Endodermal cell (in vitro differentiated cells): ENCODE measurements at regions not wholly inside any gene's neighbourhood (a gene's known extent, or its start where the extent isn't known, plus 50 kb on each side); places are given as distances from the start of the nearest gene placed in this dataset.

Source experiments
- DNase-seq: peaks from one replicate; pipeline ENCODE4 v3.0.0-alpha.2; 2017
- H3K27ac ChIP-seq: 2 replicates; pipeline ENCODE4 v1.5.1; 2013; ENCODE audit warnings: mild to moderate bottlenecking, low read depth, low read length, moderate library complexity
- H3K27me3 ChIP-seq: 2 replicates; pipeline ENCODE4 v1.6.1; 2013; ENCODE audit warnings: mild to moderate bottlenecking, low read length, moderate library complexity; ENCODE audit not compliant: insufficient read depth, control insufficient read depth, poor library complexity, severe bottlenecking
- H3K36me3 ChIP-seq: 2 replicates; pipeline ENCODE4 v1.7.0; 2013; ENCODE audit warnings: mild to moderate bottlenecking, low read length, moderate library complexity; ENCODE audit not compliant: control insufficient read depth, insufficient read depth
- H3K4me1 ChIP-seq: one replicate; pipeline ENCODE4 v1.7.0; 2013; ENCODE audit warnings: low read length; ENCODE audit not compliant: control insufficient read depth, insufficient read depth
- H3K4me3 ChIP-seq: 2 replicates; pipeline ENCODE4 v1.5.1; 2013; ENCODE audit warnings: mild to moderate bottlenecking, low read length, moderate library complexity
- H3K9ac ChIP-seq: 2 replicates; pipeline ENCODE4 v1.6.1; 2013; ENCODE audit warnings: mild to moderate bottlenecking, low read length, moderate library complexity; ENCODE audit not compliant: poor library complexity, severe bottlenecking; ENCODE audit errors: extremely low read depth
- H3K9me3 ChIP-seq: 2 replicates; pipeline ENCODE4 v1.6.1; 2013; ENCODE audit warnings: mild to moderate bottlenecking, low read length, moderate library complexity; ENCODE audit not compliant: control insufficient read depth
- H3K27ac Mint-ChIP-seq: 2 replicates; pipeline ENCODE4 v1.8.0; 2020; ENCODE audit warnings: mixed read lengths
- H3K27me3 Mint-ChIP-seq: 2 replicates; pipeline ENCODE4 v1.8.0; 2021; ENCODE audit warnings: mild to moderate bottlenecking, mixed read lengths; ENCODE audit not compliant: insufficient read depth
- H3K36me3 Mint-ChIP-seq: 2 replicates; pipeline ENCODE4 v1.8.0; 2020; ENCODE audit warnings: low read depth, mixed read lengths
- H3K4me1 Mint-ChIP-seq: 2 replicates; pipeline ENCODE4 v1.8.0; 2020; ENCODE audit warnings: mixed read lengths
- H3K4me3 Mint-ChIP-seq: 2 replicates; pipeline ENCODE4 v1.8.0; 2020; ENCODE audit warnings: mild to moderate bottlenecking, moderate library complexity, mixed read lengths
- H3K9me3 Mint-ChIP-seq: 2 replicates; pipeline ENCODE4 v1.8.0; 2020; ENCODE audit warnings: mild to moderate bottlenecking, mixed read lengths
- WGBS, 2 experiments: methylation state at CpG; one replicate each; pipeline versions ENCODE4 v1.1.5 to v1.1.7; 2013; ENCODE audit warnings: missing lambda C conversion rate in 2 of 2, mixed read lengths in 1 of 2; ENCODE audit not compliant: insufficient coverage in 1 of 2, insufficient read length in 1 of 2; 5-methylcytosine and 5-hydroxymethylcytosine counted together
- TF ChIP-seq, protein P1 (sequence below): fragments of 200-600 bp; sonication (generic); conservative IDR thresholded peaks from 2 replicates; pipeline ENCODE4 v1.5.0; 2021; ENCODE audit warnings: antibody characterized with exemption, mild to moderate bottlenecking

GRCh38 chr7:94245500-94245899, 149.2 kb upstream of the COL1A2 start:
- WGBS, 2 experiments = 93 to 100% methylated on average over 2 to 4 of the region's 4 CpGs
- no peak for DNase-seq
- Mint-ChIP-seq H3K27ac (no peak overlapping the region), H3K9me3 (no peaks in the 10 kb centered on the region), H3K4me1 (peaks cover 27% of the 10 kb centered on the region), H3K36me3 (no peaks in the 10 kb centered on the region), H3K27me3 (peaks cover 50% of the 10 kb centered on the region), H3K4me3 (no peak overlapping the region)
- TF ChIP-seq, protein P1, sequence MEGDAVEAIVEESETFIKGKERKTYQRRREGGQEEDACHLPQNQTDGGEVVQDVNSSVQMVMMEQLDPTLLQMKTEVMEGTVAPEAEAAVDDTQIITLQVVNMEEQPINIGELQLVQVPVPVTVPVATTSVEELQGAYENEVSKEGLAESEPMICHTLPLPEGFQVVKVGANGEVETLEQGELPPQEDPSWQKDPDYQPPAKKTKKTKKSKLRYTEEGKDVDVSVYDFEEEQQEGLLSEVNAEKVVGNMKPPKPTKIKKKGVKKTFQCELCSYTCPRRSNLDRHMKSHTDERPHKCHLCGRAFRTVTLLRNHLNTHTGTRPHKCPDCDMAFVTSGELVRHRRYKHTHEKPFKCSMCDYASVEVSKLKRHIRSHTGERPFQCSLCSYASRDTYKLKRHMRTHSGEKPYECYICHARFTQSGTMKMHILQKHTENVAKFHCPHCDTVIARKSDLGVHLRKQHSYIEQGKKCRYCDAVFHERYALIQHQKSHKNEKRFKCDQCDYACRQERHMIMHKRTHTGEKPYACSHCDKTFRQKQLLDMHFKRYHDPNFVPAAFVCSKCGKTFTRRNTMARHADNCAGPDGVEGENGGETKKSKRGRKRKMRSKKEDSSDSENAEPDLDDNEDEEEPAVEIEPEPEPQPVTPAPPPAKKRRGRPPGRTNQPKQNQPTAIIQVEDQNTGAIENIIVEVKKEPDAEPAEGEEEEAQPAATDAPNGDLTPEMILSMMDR = no peak
- Histone ChIP-seq H3K27ac (no peak overlapping the region), H3K9ac (no peak overlapping the region), H3K27me3 (peaks cover 37% of the 10 kb centered on the region), H3K36me3 (no peaks in the 10 kb centered on the region), H3K4me1 (peaks cover 8% of the 10 kb centered on the region), H3K4me3 (no peak overlapping the region), H3K9me3 (no peaks in the 10 kb centered on the region)

DNA sequence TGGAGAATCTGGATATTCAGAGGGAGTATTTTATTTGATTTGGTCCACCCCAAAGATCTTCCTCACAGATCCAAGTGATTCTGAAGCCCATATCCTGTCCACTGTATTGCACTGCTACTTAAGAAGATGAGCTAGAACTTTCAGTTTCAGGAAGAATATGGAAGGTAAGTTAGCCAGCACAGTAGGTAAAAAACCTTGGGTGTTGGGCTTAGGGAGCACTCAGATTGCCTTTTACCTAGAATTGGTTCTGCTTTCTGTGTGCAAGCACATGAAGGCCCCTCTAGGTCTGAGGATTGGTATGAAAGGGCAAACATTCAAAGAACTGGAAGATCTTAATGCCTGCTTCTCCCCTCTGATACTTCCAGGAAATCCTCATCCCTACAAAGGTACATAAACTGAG, 146.7 kb upstream of the COL1A2 start:
- TF ChIP-seq, protein P1 = no peak
- H3K9me3 Mint-ChIP-seq = no peaks in the 10 kb centered on the region

DNA sequence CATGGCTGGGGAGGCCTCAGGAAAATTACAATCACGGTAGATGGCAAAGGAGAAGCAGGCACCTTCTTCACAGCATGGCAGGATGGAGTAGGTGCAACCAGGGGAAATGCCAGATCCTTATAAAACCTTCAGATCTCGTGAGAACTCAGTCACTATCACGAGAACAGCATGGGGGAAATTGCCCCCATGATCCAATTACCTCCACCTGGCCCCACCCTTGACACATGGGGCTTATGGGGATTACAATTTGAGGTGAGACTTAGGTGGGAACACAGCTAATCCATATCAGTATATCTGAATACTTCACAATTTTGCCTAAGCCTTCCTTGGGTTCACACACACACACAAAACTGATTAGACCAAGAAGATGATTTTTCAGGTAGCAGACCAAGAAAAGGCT, 145.1 kb upstream of the COL1A2 start:
- peak; percentile 48 for DNase-seq
- Histone ChIP-seq H3K9me3 (peaks cover under 1% of the 10 kb centered on the region), H3K9ac (no peak overlapping the region), H3K36me3 (no peaks in the 10 kb centered on the region), H3K27ac (no peak overlapping the region), H3K4me3 (no peak overlapping the region), H3K27me3 (peaks cover 71% of the 10 kb centered on the region), H3K4me1 (no peaks in the 10 kb centered on the region)
- no peaks in the 10 kb centered on the region for H3K9me3 Mint-ChIP-seq
- H3K4me3 Mint-ChIP-seq = no peak overlapping the region
- no peaks in the 10 kb centered on the region for H3K36me3 Mint-ChIP-seq
- peaks cover 16% of the 10 kb centered on the region for H3K4me1 Mint-ChIP-seq
- WGBS, 2 experiments = 62 to 67% methylated on average over 2 to 3 of the region's 3 CpGs
- TF ChIP-seq, protein P1 = no peak
- no peak overlapping the region for H3K27ac Mint-ChIP-seq
- peaks cover 78% of the 10 kb centered on the region for H3K27me3 Mint-ChIP-seq

More for the DNA sequence above, 146.7 kb upstream of the COL1A2 start:
- DNase-seq = no peak
- no peak overlapping the region for H3K4me3 ChIP-seq
- no peak overlapping the region for H3K9ac ChIP-seq
- no peaks in the 10 kb centered on the region for H3K9me3 ChIP-seq
- no peak overlapping the region for H3K4me3 Mint-ChIP-seq
- peaks cover 57% of the 10 kb centered on the region for H3K27me3 ChIP-seq
- H3K4me1 Mint-ChIP-seq = peaks cover 16% of the 10 kb centered on the region
- H3K4me1 ChIP-seq = no peaks in the 10 kb centered on the region
- no peaks in the 10 kb centered on the region for H3K36me3 Mint-ChIP-seq
- no peaks in the 10 kb centered on the region for H3K36me3 ChIP-seq
- no peak overlapping the region for H3K27ac Mint-ChIP-seq
- peaks cover 70% of the 10 kb centered on the region for H3K27me3 Mint-ChIP-seq
- no peak overlapping the region for H3K27ac ChIP-seq
